H9 (cell line): ENCODE measurements at regions not wholly inside any gene's neighbourhood (a gene's known extent, or its start where the extent isn't known, plus 50 kb on each side); places are given as distances from the start of the nearest gene placed in this dataset.

Source experiments
- DNase-seq: peaks from one replicate; pipeline ENCODE4 v3.0.0-alpha.2; 2017
- H2AFZ ChIP-seq: one replicate; pipeline ENCODE4 v1.6.1; 2013; ENCODE audit warnings: mild to moderate bottlenecking, low read length, control low read depth, moderate library complexity
- H2AK5ac ChIP-seq: 2 replicates; pipeline ENCODE4 v1.6.1; 2013; ENCODE audit warnings: low read length, control low read depth, mixed read lengths; ENCODE audit not compliant: insufficient read length
- H2BK120ac ChIP-seq: one replicate; pipeline ENCODE4 v1.6.1; 2013; ENCODE audit warnings: low read depth, mild to moderate bottlenecking, low read length, control low read depth, inconsistent platforms; ENCODE audit not compliant: poor library complexity, severe bottlenecking
- H2BK12ac ChIP-seq: 2 replicates; pipeline ENCODE4 v1.6.1; 2013; ENCODE audit warnings: low read length, control low read depth, mixed read lengths, low read depth; ENCODE audit not compliant: insufficient read length
- H2BK15ac ChIP-seq: 2 replicates; pipeline ENCODE4 v1.6.1; 2013; ENCODE audit warnings: low read depth, low read length, control low read depth
- H2BK20ac ChIP-seq: one replicate; pipeline ENCODE4 v1.6.1; 2013; ENCODE audit warnings: low read depth, mild to moderate bottlenecking, low read length, control low read depth, inconsistent platforms; ENCODE audit not compliant: poor library complexity, severe bottlenecking
- H2BK5ac ChIP-seq: 2 replicates; pipeline ENCODE4 v1.6.1; 2013; ENCODE audit warnings: low read length, control low read depth, mixed read lengths; ENCODE audit not compliant: insufficient read length
- H3K14ac ChIP-seq: 2 replicates; pipeline ENCODE4 v1.6.1; 2013; ENCODE audit warnings: low read length, control low read depth; ENCODE audit not compliant: insufficient read depth
- H3K18ac ChIP-seq: 2 replicates; pipeline ENCODE4 v1.6.1; 2013; ENCODE audit warnings: low read depth, mild to moderate bottlenecking, mixed read lengths, low read length, control low read depth; ENCODE audit not compliant: insufficient read length
- H3K23ac ChIP-seq: 2 replicates; pipeline ENCODE4 v1.6.1; 2013; ENCODE audit warnings: low read length, control low read depth, mixed read lengths, low read depth; ENCODE audit not compliant: insufficient read length
- H3K23me2 ChIP-seq: 2 replicates; pipeline ENCODE4 v1.6.1; 2013; ENCODE audit warnings: low read depth, mild to moderate bottlenecking, mixed read lengths, low read length, control low read depth; ENCODE audit not compliant: insufficient read length, poor library complexity, severe bottlenecking
- H3K27ac ChIP-seq: 2 replicates; pipeline ENCODE4 v1.5.1; 2013; ENCODE audit warnings: low read length, control low read depth, mixed read lengths, low read depth; ENCODE audit not compliant: insufficient read length
- H3K27me3 ChIP-seq: 2 replicates; pipeline ENCODE4 v1.6.1; 2013; ENCODE audit warnings: low read length, control low read depth, inconsistent platforms; ENCODE audit not compliant: insufficient read depth
- H3K4ac ChIP-seq: 2 replicates; pipeline ENCODE4 v1.6.1; 2013; ENCODE audit warnings: low read depth, mild to moderate bottlenecking, control low read depth, inconsistent platforms, low read length, moderate library complexity
- H3K4me1 ChIP-seq: 2 replicates; pipeline ENCODE4 v1.6.1; 2013; ENCODE audit warnings: low read length, control low read depth, inconsistent platforms; ENCODE audit not compliant: insufficient read depth
- H3K4me2 ChIP-seq: 2 replicates; pipeline ENCODE4 v1.6.1; 2013; ENCODE audit warnings: low read length, control low read depth, mixed read lengths; ENCODE audit not compliant: insufficient read length, insufficient read depth
- H3K56ac ChIP-seq: 2 replicates; pipeline ENCODE4 v1.6.1; 2013; ENCODE audit warnings: low read depth, mild to moderate bottlenecking, mixed read lengths, low read length, control low read depth; ENCODE audit not compliant: insufficient read length
- H3K79me1 ChIP-seq: 2 replicates; pipeline ENCODE4 v1.6.1; 2013; ENCODE audit warnings: low read depth, mild to moderate bottlenecking, moderate library complexity, low read length, control low read depth, inconsistent platforms; ENCODE audit not compliant: insufficient read depth, poor library complexity, severe bottlenecking
- H3K79me2 ChIP-seq: 2 replicates; pipeline ENCODE4 v1.6.1; 2013; ENCODE audit warnings: low read length, control low read depth, inconsistent platforms; ENCODE audit not compliant: insufficient read depth
- H3K9ac ChIP-seq: 2 replicates; pipeline ENCODE4 v1.6.1; 2013; ENCODE audit warnings: low read length, control low read depth, mixed read lengths; ENCODE audit not compliant: insufficient read length; ENCODE audit errors: extremely low read depth
- H3K9me3 ChIP-seq: one replicate; pipeline ENCODE4 v1.6.1; 2013; ENCODE audit warnings: low read depth, low read length, inconsistent platforms; ENCODE audit not compliant: control insufficient read depth
- H3T11ph ChIP-seq: one replicate; pipeline ENCODE4 v1.6.1; 2013; ENCODE audit warnings: mild to moderate bottlenecking, low read length, control low read depth, inconsistent platforms
- H4K20me1 ChIP-seq: one replicate; pipeline ENCODE4 v1.6.1; 2013; ENCODE audit not compliant: control insufficient read depth, insufficient read length, insufficient read depth
- H4K5ac ChIP-seq: 2 replicates; pipeline ENCODE4 v1.6.1; 2013; ENCODE audit warnings: low read depth, mild to moderate bottlenecking, mixed read lengths, low read length, control low read depth; ENCODE audit not compliant: insufficient read length
- H4K8ac ChIP-seq: replicated peaks from 2 replicates; pipeline ENCODE4 v1.6.1; 2013; ENCODE audit warnings: low read length, control low read depth, mixed read lengths, low read depth; ENCODE audit not compliant: insufficient read length
- H4K91ac ChIP-seq: 2 replicates; pipeline ENCODE4 v1.6.1; 2013; ENCODE audit warnings: low read depth, mild to moderate bottlenecking, moderate library complexity, mixed read lengths, low read length, control low read depth; ENCODE audit not compliant: insufficient read length
- H3K27ac Mint-ChIP-seq, 3 experiments: 2 replicates in 2 of 3; 3 replicates in 1 of 3; pipeline ENCODE4 v1.8.0; 2020 to 2021; ENCODE audit warnings: mixed read lengths in 3 of 3, mild to moderate bottlenecking in 1 of 3, moderate library complexity in 1 of 3
- H3K27me3 Mint-ChIP-seq: 2 replicates; pipeline ENCODE4 v1.8.0; 2021; ENCODE audit warnings: low read depth, mild to moderate bottlenecking, moderate library complexity, mixed read lengths
- H3K36me3 Mint-ChIP-seq, 3 experiments: 2 replicates in 2 of 3; 3 replicates in 1 of 3; pipeline ENCODE4 v1.8.0; 2020 to 2021; ENCODE audit warnings: low read depth in 3 of 3, mixed read lengths in 3 of 3; ENCODE audit not compliant: insufficient read depth in 1 of 3
- H3K4me1 Mint-ChIP-seq, 2 experiments: 2 replicates each; pipeline ENCODE4 v1.8.0; 2020; ENCODE audit warnings: mixed read lengths in 2 of 2
- H3K4me3 Mint-ChIP-seq, 2 experiments: 2 replicates in 1 of 2; 3 replicates in 1 of 2; pipeline ENCODE4 v1.8.0; 2020 to 2021; ENCODE audit warnings: mild to moderate bottlenecking in 2 of 2, mixed read lengths in 2 of 2, moderate library complexity in 1 of 2
- H3K9me3 Mint-ChIP-seq, 2 experiments: 2 replicates in 1 of 2; 3 replicates in 1 of 2; pipeline ENCODE4 v1.8.0; 2020; ENCODE audit warnings: mild to moderate bottlenecking in 2 of 2, mixed read lengths in 2 of 2, moderate library complexity in 1 of 2
- CTCF ChIP-seq: fragments of 200-600 bp; sonication (generic); conservative IDR thresholded peaks from 3 replicates; pipeline ENCODE4 v1.8.0; 2021; ENCODE audit warnings: antibody characterized with exemption, mild to moderate bottlenecking
- WGBS: extraction: QIAGEN DNeasy Blood & Tissue Kit; methylation state at CpG from one replicate; pipeline ENCODE4 v1.1.7; 2013; ENCODE audit warnings: missing lambda C conversion rate, low lambda C conversion rate, mixed read lengths; ENCODE audit not compliant: insufficient read length; ENCODE audit errors: extremely low coverage; 5-methylcytosine and 5-hydroxymethylcytosine counted together

- Histone ChIP-seq H4K8ac (no peak overlapping the region), H4K5ac (no peak overlapping the region), H4K20me1 (no peaks in the 10 kb centered on the region), H2AK5ac (no peak overlapping the region), H3K14ac (no peak overlapping the region), H3K4ac (no peak overlapping the region), H3T11ph (no peak overlapping the region), H3K4me2 (no peak overlapping the region), H3K56ac (no peak overlapping the region), H3K9me3 (no peaks in the 10 kb centered on the region), H3K23ac (no peak overlapping the region), H2BK120ac (no peak overlapping the region), H3K9ac (no peak overlapping the region), H3K23me2 (no peaks in the 10 kb centered on the region), H4K91ac (no peak overlapping the region), H2BK5ac (no peak overlapping the region), H3K18ac (no peak overlapping the region), H3K27me3 (no peaks in the 10 kb centered on the region), H3K79me1 (no peaks in the 10 kb centered on the region), H2BK12ac (no peak overlapping the region), H3K4me1 (no peaks in the 10 kb centered on the region), H3K79me2 (no peaks in the 10 kb centered on the region), H2BK20ac (no peak overlapping the region), H2AFZ (no peak overlapping the region), H2BK15ac (no peak overlapping the region), H3K27ac (no peak overlapping the region)
- Mint-ChIP-seq H3K27me3 (no peaks in the 10 kb centered on the region; the same call in 1 of the 2 replicates), H3K27ac (peak overlapping the region; percentile 16 to 56 (median 49); a peak in 3 of 7 replicates), H3K36me3 (peaks cover 0 to 15% (median 0%) of the 10 kb centered on the region in 3 experiments; a peak in 3 of 7 replicates), H3K4me1 (no peaks in the 10 kb centered on the region), H3K9me3 (no peaks in the 10 kb centered on the region), H3K4me3 (no peak overlapping the region; a peak in 1 of 5 replicates)
- no peak for TF ChIP-seq CTCF
- DNase-seq, result no peak
- no CpG with 5 or more reads among the region's 3 CpGs for WGBS
Measured at GRCh38 chr7:66528652-66529051, 100.0 kb upstream of the KCTD7 start.
